ENCODE measurements at regions not wholly inside any gene's neighbourhood (a gene's known extent, or its start where the extent isn't known, plus 50 kb on each side); places are given as distances from the start of the nearest gene placed in this dataset.

GRCh38 chr12:97924122-97924521 lies 461.5 kb downstream of the RMST start:
- Histone ChIP-seq H4K5ac (ENCODE audit: insufficient read length, low read depth, low read length) (no peak overlapping the region), H3K23ac (ENCODE audit: insufficient read length, low read depth, low read length) (no peak overlapping the region), H3K79me1 (ENCODE audit: insufficient read depth, low read depth, low read length, poor library complexity, severe bottlenecking) (no peaks in the 10 kb centered on the region), H3K18ac (ENCODE audit: insufficient read length, low read depth, low read length) (no peak overlapping the region), H4K8ac (replicated peaks; ENCODE audit: insufficient read length, low read depth, low read length) (no peak overlapping the region), H3K23me2 (ENCODE audit: insufficient read length, low read depth, low read length, poor library complexity, severe bottlenecking) (no peaks in the 10 kb centered on the region), H3K4me2 (ENCODE audit: insufficient read depth, insufficient read length, low read length) (no peak overlapping the region), H3K56ac (ENCODE audit: insufficient read length, low read depth, low read length) (no peak overlapping the region), H2BK120ac (ENCODE audit: low read depth, low read length, poor library complexity, severe bottlenecking) (no peak overlapping the region), H4K91ac (ENCODE audit: insufficient read length, low read depth, low read length) (no peak overlapping the region), H3K27ac (ENCODE audit: insufficient read length, low read depth, low read length) (no peak overlapping the region), H3K4ac (ENCODE audit: low read depth, low read length) (no peak overlapping the region), H2AFZ (ENCODE audit: low read length) (no peak overlapping the region), H3K9me3 (ENCODE audit: control insufficient read depth, low read depth, low read length) (no peaks in the 10 kb centered on the region), H2AK5ac (ENCODE audit: insufficient read length, low read length) (no peak overlapping the region), H4K20me1 (ENCODE audit: control insufficient read depth, insufficient read depth, insufficient read length) (no peaks in the 10 kb centered on the region), H3K4me1 (ENCODE audit: insufficient read depth, low read length) (no peaks in the 10 kb centered on the region), H3T11ph (ENCODE audit: low read length) (no peak overlapping the region), H3K27me3 (ENCODE audit: insufficient read depth, low read length) (no peaks in the 10 kb centered on the region), H3K9ac (ENCODE audit: extremely low read depth, insufficient read length, low read length) (no peak overlapping the region), H2BK5ac (ENCODE audit: insufficient read length, low read length) (no peak overlapping the region), H2BK12ac (ENCODE audit: insufficient read length, low read depth, low read length) (no peak overlapping the region), H2BK20ac (ENCODE audit: low read depth, low read length, poor library complexity, severe bottlenecking) (no peak overlapping the region), H3K79me2 (ENCODE audit: insufficient read depth, low read length) (no peaks in the 10 kb centered on the region), H3K14ac (ENCODE audit: insufficient read depth, low read length) (no peak overlapping the region), H2BK15ac (ENCODE audit: low read depth, low read length) (no peak overlapping the region)
- DNase-seq = no peak
- no peaks in the 10 kb centered on the region for H3K27me3 Mint-ChIP-seq (ENCODE audit: low read depth)
- WGBS (ENCODE audit: extremely low coverage, insufficient read length, low lambda C conversion rate) = no CpG with 5 or more reads among the region's 4 CpGs
- no peaks in the 10 kb centered on the region for H3K4me1 Mint-ChIP-seq
- no peak for TF ChIP-seq CTCF (conservative IDR thresholded peaks at IDR 0.05)
- no peaks in the 10 kb centered on the region for H3K36me3 Mint-ChIP-seq (ENCODE audit: insufficient read depth in 1 of 3, low read depth in 3 of 3)
- H3K9me3 Mint-ChIP-seq = no peaks in the 10 kb centered on the region
- H3K27ac Mint-ChIP-seq = no peak overlapping the region
- H3K4me3 Mint-ChIP-seq = no peak overlapping the region

Data from H9 (cell line).